Keratinocyte (primary cell): ENCODE measurements at regions not wholly inside any gene's neighbourhood (a gene's known extent, or its start where the extent isn't known, plus 50 kb on each side); places are given as distances from the start of the nearest gene placed in this dataset.

ENCODE experiments used
- EZH2 ChIP-seq: IDR thresholded peaks from one replicate; pipeline ENCODE4 v1.6.1; 2012; ENCODE audit warnings: inconsistent platforms, mild to moderate bottlenecking, low read length, moderate library complexity
- TF ChIP-seq, protein P1 (sequence below), 3 experiments: IDR thresholded peaks in 1 of 3; conservative IDR thresholded peaks in 1 of 3; optimal IDR thresholded peaks in 1 of 3; 2 replicates in 2 of 3; 3 replicates in 1 of 3; pipeline versions ENCODE3 to v1.5.1; 2011; ENCODE audit warnings: low read length in 3 of 3, mild to moderate bottlenecking in 3 of 3, moderate library complexity in 2 of 3, control low read depth in 1 of 3, inconsistent platforms in 1 of 3; ENCODE audit not compliant: insufficient read depth in 2 of 3; ENCODE audit errors: extremely low read depth in 1 of 3

DNA sequence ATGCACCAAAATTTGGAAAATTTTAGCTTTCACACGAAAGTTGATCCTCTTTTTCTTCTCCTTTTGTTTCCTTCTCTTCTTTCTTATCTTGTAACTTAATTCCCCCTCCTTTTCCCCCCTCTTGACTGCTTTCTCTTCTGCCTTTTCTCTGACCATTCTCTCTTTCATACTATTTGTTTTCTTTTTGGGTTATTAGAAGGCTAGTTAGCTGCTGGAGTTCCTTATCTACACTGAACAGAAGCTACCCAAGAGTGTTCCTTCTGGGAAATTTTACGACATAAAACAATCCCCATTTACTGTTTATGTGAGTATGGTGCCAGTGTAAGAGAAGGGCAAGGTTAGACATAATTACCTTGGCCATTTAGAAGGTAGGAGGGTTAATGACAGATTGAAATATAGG, 218.4 kb upstream of the DTNA start:
- TF ChIP-seq, protein P1, sequence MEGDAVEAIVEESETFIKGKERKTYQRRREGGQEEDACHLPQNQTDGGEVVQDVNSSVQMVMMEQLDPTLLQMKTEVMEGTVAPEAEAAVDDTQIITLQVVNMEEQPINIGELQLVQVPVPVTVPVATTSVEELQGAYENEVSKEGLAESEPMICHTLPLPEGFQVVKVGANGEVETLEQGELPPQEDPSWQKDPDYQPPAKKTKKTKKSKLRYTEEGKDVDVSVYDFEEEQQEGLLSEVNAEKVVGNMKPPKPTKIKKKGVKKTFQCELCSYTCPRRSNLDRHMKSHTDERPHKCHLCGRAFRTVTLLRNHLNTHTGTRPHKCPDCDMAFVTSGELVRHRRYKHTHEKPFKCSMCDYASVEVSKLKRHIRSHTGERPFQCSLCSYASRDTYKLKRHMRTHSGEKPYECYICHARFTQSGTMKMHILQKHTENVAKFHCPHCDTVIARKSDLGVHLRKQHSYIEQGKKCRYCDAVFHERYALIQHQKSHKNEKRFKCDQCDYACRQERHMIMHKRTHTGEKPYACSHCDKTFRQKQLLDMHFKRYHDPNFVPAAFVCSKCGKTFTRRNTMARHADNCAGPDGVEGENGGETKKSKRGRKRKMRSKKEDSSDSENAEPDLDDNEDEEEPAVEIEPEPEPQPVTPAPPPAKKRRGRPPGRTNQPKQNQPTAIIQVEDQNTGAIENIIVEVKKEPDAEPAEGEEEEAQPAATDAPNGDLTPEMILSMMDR (optimal IDR thresholded peaks at IDR 0.05 in 1 of 3, IDR thresholded peaks at IDR 0.05 in 1 of 3, conservative IDR thresholded peaks at IDR 0.05 in 1 of 3; ENCODE audit: extremely low read depth in 1 of 3, insufficient read depth in 2 of 3, low read length in 3 of 3) = no peak
- TF ChIP-seq EZH2 = no peak
